ENCODE measurements at regions not wholly inside any gene's neighbourhood (a gene's known extent, or its start where the extent isn't known, plus 50 kb on each side); places are given as distances from the start of the nearest gene placed in this dataset.
"Not testable (repeated sequence)": the region's sequence is repeated elsewhere in the genome, so short reads cannot be mapped to it uniquely, and the experiment has no call there.

- CTCF ChIA-PET; H3K36me3 ChIP-seq (ENCODE audit: control insufficient read depth in 2 of 2, insufficient read depth in 1 of 2, low read length in 2 of 2); POLR2A ChIA-PET; H3K9me3 ChIP-seq (ENCODE audit: control insufficient read depth, insufficient read depth, low read depth, low read length); H3K27ac ChIP-seq (ENCODE audit: extremely low read depth, low read depth, low read length); H3K4me1 ChIP-seq (ENCODE audit: control insufficient read depth, insufficient read depth, low read length); H3K4me3 ChIP-seq (ENCODE audit: low read depth, low read length): not testable (repeated sequence)
Observed at GRCh38 chr3:191741847-191742350, 280.9 kb downstream of the PYDC2 start.

GRCh38 chr3:191743283-191743682 is 282.3 kb downstream of the PYDC2 start:
- Histone ChIP-seq H3K4me1 (ENCODE audit: control insufficient read depth, insufficient read depth, low read length) (no peaks in the 10 kb centered on the region), H3K4me3 (ENCODE audit: low read depth, low read length) (no peak overlapping the region), H3K36me3 (ENCODE audit: control insufficient read depth in 2 of 2, insufficient read depth in 1 of 2, low read length in 2 of 2) (no peaks in the 10 kb centered on the region), H3K27ac (ENCODE audit: extremely low read depth, low read depth, low read length) (no peak overlapping the region), H3K9me3 (ENCODE audit: control insufficient read depth, insufficient read depth, low read depth, low read length) (no peaks in the 10 kb centered on the region)
- TF ChIP-seq ZNF521 (tag by site-specific recombination; IDR thresholded peaks at IDR 0.05) (no peak), ZNF335 (tag by site-specific recombination; conservative IDR thresholded peaks at IDR 0.05) (no peak), AEBP2 (tag by site-specific recombination; IDR thresholded peaks at IDR 0.05; ENCODE audit: borderline replicate concordance) (no peak), SP3 (tag by site-specific recombination; IDR thresholded peaks at IDR 0.05) (no peak)
- TF ChIP-seq, protein P1, sequence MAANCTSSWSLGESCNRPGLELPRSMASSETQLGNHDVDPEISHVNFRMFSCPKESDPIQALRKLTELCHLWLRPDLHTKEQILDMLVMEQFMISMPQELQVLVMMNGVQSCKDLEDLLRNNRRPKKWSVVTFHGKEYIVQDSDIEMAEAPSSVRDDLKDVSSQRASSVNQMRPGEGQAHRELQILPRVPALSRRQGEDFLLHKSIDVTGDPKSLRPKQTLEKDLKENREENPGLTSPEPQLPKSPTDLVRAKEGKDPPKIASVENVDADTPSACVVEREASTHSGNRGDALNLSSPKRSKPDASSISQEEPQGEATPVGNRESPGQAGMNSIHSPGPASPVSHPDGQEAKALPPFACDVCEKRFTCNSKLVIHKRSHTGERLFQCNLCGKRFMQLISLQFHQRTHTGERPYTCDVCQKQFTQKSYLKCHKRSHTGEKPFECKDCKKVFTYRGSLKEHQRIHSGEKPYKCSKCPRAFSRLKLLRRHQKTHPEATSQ (tag by site-specific recombination; IDR thresholded peaks at IDR 0.05): no peak
- POLR2A ChIA-PET: no interaction called here
- CTCF ChIA-PET: no interaction called here

DNA sequence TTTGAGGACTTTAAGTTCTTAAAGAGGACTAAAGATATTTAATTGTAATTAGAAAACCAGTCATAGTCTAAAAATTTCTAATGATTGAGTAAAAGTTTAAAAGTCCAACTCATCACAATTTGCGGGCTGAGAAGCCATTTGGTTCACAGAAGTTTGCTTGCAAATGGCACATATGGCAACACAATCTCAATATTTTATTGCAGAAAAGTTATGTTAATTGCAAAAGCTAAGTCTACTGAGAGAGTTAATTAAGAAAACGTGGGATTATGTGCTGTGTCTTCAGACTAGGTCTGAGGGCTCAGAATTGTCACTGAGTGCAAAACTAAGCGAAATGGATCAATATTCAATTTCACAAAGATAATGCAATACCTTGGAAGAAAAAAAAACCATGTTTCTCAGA is 289.7 kb downstream of the PYDC2 start:
- H3K36me3 ChIP-seq (ENCODE audit: control insufficient read depth in 2 of 2, insufficient read depth in 1 of 2, low read length in 2 of 2): no peaks in the 10 kb centered on the region
- H3K27ac ChIP-seq (ENCODE audit: extremely low read depth, low read depth, low read length): no peak overlapping the region
- H3K9me3 ChIP-seq (ENCODE audit: control insufficient read depth, insufficient read depth, low read depth, low read length): no peaks in the 10 kb centered on the region
- TF ChIP-seq ZIC2 (tag by site-specific recombination; IDR thresholded peaks at IDR 0.05) (no peak), ZNF777 (tag by site-specific recombination; IDR thresholded peaks at IDR 0.05; ENCODE audit: borderline replicate concordance) (no peak), ZFP41 (tag by site-specific recombination; IDR thresholded peaks at IDR 0.05; ENCODE audit: borderline replicate concordance) (no peak), KLF1 (tag by site-specific recombination; IDR thresholded peaks at IDR 0.05) (no peak), ZNF221 (tag by site-specific recombination; IDR thresholded peaks at IDR 0.05; ENCODE audit: borderline replicate concordance) (no peak), HOXD13 (CRISPR knock-in tag; IDR thresholded peaks at IDR 0.05; ENCODE audit: borderline replicate concordance) (no peak), GFI1B (tag by site-specific recombination; IDR thresholded peaks at IDR 0.05) (no peak), ZNF146 (tag by site-specific recombination; IDR thresholded peaks at IDR 0.05) (no peak), SCRT1 (tag by site-specific recombination; IDR thresholded peaks at IDR 0.05; ENCODE audit: borderline replicate concordance) (no peak), ZBTB21 (tag by site-specific recombination; IDR thresholded peaks at IDR 0.05) (no peak), ZNF10 (tag by site-specific recombination; IDR thresholded peaks at IDR 0.05) (no peak), ZBTB10 (tag by site-specific recombination; IDR thresholded peaks at IDR 0.05) (no peak), ZNF121 (tag by site-specific recombination; IDR thresholded peaks at IDR 0.05) (no peak), ZSCAN4 (tag by site-specific recombination; IDR thresholded peaks at IDR 0.05) (no peak)
- TF ChIP-seq, protein P2, sequence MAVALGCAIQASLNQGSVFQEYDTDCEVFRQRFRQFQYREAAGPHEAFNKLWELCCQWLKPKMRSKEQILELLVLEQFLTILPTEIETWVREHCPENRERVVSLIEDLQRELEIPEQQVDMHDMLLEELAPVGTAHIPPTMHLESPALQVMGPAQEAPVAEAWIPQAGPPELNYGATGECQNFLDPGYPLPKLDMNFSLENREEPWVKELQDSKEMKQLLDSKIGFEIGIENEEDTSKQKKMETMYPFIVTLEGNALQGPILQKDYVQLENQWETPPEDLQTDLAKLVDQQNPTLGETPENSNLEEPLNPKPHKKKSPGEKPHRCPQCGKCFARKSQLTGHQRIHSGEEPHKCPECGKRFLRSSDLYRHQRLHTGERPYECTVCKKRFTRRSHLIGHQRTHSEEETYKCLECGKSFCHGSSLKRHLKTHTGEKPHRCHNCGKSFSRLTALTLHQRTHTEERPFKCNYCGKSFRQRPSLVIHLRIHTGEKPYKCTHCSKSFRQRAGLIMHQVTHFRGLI (tag by site-specific recombination; IDR thresholded peaks at IDR 0.05): no peak
- CTCF ChIA-PET: no interaction called here
- POLR2A ChIA-PET: no interaction called here
- no peaks in the 10 kb centered on the region for H3K4me1 ChIP-seq (ENCODE audit: control insufficient read depth, insufficient read depth, low read length)
- H3K4me3 ChIP-seq (ENCODE audit: low read depth, low read length): no peak overlapping the region

Measured in HEK293 (cell line).